Upper lobe of left lung (tissue), 4 donors: ENCODE measurements at regions not wholly inside any gene's neighbourhood (a gene's known extent, or its start where the extent isn't known, plus 50 kb on each side); places are given as distances from the start of the nearest gene placed in this dataset.
"Not testable (repeated sequence)": the region's sequence is repeated elsewhere in the genome, so short reads cannot be mapped to it uniquely, and the experiment has no call there.

Source experiments
- POLR2A ChIP-seq, 4 donors: fragments of 450-650 bp; IDR thresholded peaks; one replicate each; pipeline ENCODE4 v1.5.1; 2016 to 2017; ENCODE audit warnings: antibody characterized with exemption in 4 of 4, mild to moderate bottlenecking in 2 of 4
- POLR2AphosphoS5 ChIP-seq, 2 donors: sonication (generic); formaldehyde crosslinking; IDR thresholded peaks; one replicate each; pipeline ENCODE4 v1.5.1; 2017; ENCODE audit warnings: antibody characterized with exemption in 2 of 2
- TF ChIP-seq, protein P1 (sequence below), 6 experiments: fragments of 450-650 bp in 4 of 6; fragments of 200-600 bp in 2 of 6; sonication (generic) in 2 of 6; IDR thresholded peaks; one replicate each; pipeline ENCODE4 v1.5.1; 2016 to 2019; ENCODE audit warnings: antibody characterized with exemption in 6 of 6

DNA sequence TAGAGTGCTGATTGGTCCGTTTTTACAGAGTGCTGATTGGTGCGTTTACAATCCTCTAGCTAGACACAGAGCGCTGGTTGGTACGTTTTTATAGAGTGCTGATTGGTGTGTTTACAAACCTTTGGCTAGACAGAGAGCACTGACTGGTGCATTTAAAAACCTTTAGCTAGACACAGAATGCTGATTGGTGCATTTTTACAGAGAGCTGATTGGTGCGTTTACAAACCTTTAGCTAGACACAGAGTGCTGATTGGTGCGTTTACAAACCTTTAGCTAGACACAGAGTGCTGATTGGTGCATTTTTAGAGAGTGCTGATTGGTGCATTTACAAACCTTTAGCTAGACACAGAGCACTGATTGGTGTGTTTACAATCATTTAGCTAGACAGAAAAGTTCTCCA lies 1430.9 kb upstream of the B3GALT2 start:
- TF ChIP-seq, protein P1, sequence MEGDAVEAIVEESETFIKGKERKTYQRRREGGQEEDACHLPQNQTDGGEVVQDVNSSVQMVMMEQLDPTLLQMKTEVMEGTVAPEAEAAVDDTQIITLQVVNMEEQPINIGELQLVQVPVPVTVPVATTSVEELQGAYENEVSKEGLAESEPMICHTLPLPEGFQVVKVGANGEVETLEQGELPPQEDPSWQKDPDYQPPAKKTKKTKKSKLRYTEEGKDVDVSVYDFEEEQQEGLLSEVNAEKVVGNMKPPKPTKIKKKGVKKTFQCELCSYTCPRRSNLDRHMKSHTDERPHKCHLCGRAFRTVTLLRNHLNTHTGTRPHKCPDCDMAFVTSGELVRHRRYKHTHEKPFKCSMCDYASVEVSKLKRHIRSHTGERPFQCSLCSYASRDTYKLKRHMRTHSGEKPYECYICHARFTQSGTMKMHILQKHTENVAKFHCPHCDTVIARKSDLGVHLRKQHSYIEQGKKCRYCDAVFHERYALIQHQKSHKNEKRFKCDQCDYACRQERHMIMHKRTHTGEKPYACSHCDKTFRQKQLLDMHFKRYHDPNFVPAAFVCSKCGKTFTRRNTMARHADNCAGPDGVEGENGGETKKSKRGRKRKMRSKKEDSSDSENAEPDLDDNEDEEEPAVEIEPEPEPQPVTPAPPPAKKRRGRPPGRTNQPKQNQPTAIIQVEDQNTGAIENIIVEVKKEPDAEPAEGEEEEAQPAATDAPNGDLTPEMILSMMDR (IDR thresholded peaks at IDR 0.05), result not testable (repeated sequence)
- not testable (repeated sequence) for TF ChIP-seq POLR2AphosphoS5, POLR2A (IDR thresholded peaks at IDR 0.05)
